ENCODE measurements at regions not wholly inside any gene's neighbourhood (a gene's known extent, or its start where the extent isn't known, plus 50 kb on each side); places are given as distances from the start of the nearest gene placed in this dataset.

DNA sequence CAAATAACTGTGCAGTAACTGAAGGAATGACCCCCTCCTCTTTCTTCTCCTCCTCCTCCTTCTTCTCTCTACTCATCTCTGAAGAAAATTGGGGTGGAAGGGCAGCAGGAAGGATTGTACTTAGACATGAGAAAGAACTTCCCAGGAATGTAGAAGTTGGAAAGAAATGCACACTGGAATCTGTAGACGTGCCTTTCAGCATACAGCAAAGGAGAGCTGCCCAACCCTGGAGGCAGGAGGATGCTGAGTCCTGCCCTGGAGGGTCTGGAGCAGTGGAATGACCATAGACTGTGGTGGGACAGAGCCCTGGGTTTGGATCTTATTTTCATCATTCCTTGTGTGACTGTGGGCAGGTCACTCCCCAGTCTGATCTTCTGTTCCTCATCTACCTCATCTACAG is 80.1 kb downstream of the PJA1 start:
- no peak overlapping the region for H3K4me3 ChIP-seq (ENCODE audit: low read length)
- no peak for TF ChIP-seq CTCF (conservative IDR thresholded peaks at IDR 0.05; ENCODE audit: low read depth, low read length)
- DNase-seq (ENCODE audit: low read depth) = no peak

GRCh38 chrX:69083801-69084200 is 81.5 kb downstream of the PJA1 start:
- H3K4me3 ChIP-seq (ENCODE audit: low read length) = no peak overlapping the region
- no peak for DNase-seq (ENCODE audit: low read depth)
- no peak for TF ChIP-seq CTCF (conservative IDR thresholded peaks at IDR 0.05; ENCODE audit: low read depth, low read length)

DNA sequence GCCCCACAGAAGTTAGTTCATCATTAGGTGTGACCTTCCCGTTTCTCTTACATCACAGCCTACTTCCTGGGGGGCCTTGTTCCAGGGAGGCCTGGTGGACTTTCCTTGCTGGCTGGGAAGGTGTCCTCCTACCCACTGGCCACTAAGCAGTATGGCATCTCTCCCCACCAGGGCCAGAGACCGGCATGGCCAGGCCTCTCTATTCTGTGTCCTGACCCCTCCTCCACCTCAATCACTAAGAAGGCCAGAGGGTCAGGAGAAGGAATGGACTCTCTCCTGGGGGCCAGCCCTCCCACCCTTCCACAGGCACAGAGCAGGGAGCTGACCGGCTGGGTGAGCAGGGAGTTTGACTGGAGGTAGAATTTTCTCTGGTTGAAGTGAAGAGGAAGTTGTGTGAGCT is 81.9 kb downstream of the PJA1 start:
- no peak for TF ChIP-seq CTCF (conservative IDR thresholded peaks at IDR 0.05; ENCODE audit: low read depth, low read length)
- no peak for DNase-seq (ENCODE audit: low read depth)

GRCh38 chrX:69082753-69083150 is 82.5 kb downstream of the PJA1 start:
- no peak for TF ChIP-seq CTCF (conservative IDR thresholded peaks at IDR 0.05; ENCODE audit: low read depth, low read length)
- no peak for DNase-seq (ENCODE audit: low read depth)

More for the DNA sequence above, 81.9 kb downstream of the PJA1 start:
- no peak overlapping the region for H3K4me3 ChIP-seq (ENCODE audit: low read length)

DNA sequence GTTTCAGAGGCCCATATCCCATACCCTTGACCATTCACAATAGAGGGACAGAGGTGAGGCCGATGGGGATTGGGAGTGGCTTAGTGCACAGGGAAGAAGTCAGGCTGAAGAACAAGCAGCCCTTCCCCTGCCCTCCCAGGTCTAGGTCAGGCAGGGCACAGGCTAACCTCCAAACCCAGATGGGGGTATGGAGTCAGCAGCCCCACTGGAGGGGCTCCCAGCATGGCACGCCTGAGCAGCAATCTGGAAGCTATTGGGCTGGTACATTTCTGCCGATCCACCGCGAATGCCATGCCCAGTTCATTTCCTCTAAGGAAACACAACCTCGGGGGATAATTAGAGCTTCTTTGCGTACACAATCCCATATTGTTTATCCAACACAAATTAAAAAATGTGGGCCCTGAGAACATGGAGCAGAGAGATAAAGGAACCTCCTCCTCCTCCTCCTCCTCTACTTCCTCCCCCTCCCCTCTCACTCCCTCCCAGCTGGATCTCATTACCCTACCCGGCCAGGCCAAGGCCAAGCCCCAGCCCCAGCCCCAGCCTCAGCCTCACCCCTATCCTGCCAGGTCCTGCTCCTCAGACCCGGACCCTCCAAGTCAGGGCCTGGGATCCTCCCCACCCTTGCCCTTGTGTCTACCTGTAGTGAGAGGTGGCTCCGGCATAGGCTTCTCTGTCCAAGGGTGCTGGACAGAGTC is 83.0 kb downstream of the PJA1 start:
- no peak for TF ChIP-seq CTCF (conservative IDR thresholded peaks at IDR 0.05; ENCODE audit: low read depth, low read length)
- H3K4me3 ChIP-seq (ENCODE audit: low read length) = no peak overlapping the region
- no peak for DNase-seq (ENCODE audit: low read depth)

More at GRCh38 chrX:69082753-69083150, 82.5 kb downstream of the PJA1 start:
- no peak overlapping the region for H3K4me3 ChIP-seq (ENCODE audit: low read length)

DNA sequence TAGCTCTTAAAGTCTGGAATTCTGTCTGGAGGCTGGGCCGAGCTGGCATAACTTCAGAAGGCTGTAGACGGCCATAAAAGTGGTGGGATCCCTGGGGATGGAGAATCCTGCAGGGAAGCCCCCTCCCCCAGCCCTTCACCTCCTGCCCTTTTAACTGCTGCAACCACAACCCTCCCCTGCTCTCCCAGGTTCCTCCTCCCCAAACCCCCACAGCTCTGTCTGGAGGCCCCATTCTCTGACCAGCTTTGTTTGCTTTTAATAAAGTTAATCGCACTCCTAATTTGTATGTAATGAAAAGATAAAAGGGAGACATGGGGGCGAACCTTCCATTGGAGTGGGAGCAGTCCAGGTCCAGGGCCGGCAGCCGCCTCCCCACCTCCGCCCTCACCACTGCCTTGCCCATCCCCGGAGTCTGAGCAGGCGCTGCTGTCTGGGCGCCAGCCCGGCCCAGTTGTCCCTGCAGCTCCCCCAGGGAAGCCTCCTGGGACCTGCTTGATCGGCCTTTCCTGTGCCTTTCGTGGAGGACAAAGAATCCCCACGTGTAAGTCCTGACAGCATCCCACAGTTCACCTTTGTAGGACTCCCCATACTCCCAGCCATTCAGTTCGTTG is 84.3 kb downstream of the PJA1 start:
- no peak overlapping the region for H3K4me3 ChIP-seq (ENCODE audit: low read length)
- TF ChIP-seq CTCF (conservative IDR thresholded peaks at IDR 0.05; ENCODE audit: low read depth, low read length) = no peak
- DNase-seq (ENCODE audit: low read depth) = no peak

DNA sequence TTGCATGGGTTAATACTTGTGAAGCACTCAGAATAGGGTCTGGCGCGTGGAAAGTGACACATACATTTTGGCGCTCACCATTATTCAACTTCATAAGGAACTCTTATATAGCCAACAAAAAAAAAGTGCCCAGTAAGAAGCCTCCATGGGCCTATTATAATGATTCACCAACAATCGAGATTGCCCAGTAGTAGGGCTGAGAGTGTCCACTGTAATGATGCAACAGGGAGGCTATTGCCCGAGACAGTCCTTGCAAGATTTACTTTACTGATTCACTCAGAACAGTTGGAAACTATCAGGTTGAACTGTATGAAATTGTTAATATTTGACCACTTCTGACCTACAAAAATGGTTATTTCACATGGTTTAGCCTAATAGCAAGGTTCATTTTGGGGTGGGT is 86.0 kb downstream of the PJA1 start:
- TF ChIP-seq CTCF (conservative IDR thresholded peaks at IDR 0.05; ENCODE audit: low read depth, low read length) = no peak
- DNase-seq (ENCODE audit: low read depth) = no peak
- H3K4me3 ChIP-seq (ENCODE audit: low read length) = no peak overlapping the region

Measured in retinal pigment epithelial cell (primary cell).